HG03060 (cell line): ENCODE measurements at regions not wholly inside any gene's neighbourhood (a gene's known extent, or its start where the extent isn't known, plus 50 kb on each side); places are given as distances from the start of the nearest gene placed in this dataset.
"Not testable (repeated sequence)": the region's sequence is repeated elsewhere in the genome, so short reads cannot be mapped to it uniquely, and the experiment has no call there.

Experiments used
- ATAC-seq: cut with Tn5 transposase; IDR thresholded peaks from one replicate; pipeline ENCODE4 v1.9.1; 2021; ENCODE audit warnings: low read depth, moderate number of reproducible peaks; ENCODE audit not compliant: unreplicated experiment

DNA sequence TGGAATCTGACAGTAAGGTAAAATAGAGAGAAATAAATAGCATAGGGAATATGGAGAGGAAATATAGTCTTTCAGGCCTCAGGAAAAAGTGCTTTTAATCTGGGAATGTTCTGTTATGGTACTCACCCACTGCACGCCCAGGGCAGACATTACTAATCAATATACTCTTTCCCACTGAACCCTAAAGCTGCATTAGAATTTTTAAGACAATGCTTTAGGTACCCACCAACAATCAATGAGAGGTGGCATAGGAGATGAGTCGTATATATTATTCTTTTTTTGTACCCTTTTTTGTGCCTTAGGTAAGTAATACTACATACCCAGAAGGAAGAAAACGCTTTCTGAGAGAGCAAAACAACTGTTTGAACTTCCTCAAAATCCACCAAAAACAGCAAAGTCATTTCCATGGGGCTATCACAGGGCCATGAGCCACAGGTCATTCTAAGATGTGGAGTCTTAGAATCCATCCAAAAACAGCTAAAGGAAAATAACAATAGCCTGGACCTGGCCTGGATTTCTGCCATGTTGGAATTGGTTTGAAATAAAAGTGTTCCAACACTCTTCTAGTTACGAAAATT, 542.1 kb downstream of the XYLT1 start:
- no peak for ATAC-seq

DNA sequence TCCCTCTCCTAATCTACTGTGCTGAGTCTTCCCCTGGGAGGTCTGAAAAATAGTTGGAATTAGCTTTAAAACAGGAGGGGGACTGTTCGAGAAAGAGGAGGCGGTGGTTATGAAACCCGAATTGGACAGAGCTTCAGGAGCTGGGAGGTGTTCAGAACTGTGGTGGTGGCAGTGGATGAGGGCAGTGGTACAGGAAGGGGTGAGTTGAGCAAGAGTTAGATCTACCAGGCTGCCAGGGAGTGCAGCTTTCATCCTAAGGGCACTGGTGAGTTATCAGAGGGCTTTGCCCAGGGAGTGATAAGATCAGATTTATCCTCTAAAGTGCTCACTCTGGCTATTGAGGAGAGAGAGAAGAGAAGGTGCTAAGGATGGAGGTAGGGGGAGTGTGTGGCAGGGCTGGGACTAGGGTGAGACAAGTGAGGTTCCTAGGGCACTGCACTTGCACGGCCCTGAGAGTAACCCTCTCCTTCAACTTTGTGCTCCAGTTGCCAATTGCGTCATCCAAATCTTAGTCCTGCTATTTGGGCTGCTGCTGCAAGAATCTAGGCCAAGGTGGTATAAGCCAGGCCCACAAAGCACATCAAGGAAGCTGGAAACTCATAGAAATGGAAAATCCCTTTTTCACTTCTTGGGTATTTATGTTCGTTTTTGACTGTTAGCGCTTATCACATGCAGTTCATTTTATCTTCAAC, 540.3 kb downstream of the XYLT1 start:
- no peak for ATAC-seq

DNA sequence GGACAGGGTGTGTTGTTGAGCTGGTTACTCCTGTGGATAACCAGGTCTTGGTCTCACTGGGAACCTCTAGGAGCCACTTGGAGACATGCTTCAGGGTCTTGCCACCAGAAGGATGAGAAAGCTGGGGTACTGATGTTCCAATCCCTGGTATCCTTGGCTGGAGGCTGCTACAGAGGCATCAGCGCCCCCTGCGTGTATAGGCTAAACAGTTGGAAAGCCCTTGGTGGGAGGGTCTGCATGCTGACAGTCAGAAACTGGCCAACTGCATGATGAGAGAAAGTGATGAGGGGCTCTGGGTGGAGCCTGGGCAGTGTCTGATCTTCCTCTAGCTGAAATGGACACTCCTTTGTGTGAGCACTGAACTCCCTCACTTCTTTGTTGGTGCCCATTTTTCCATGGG, 536.9 kb downstream of the XYLT1 start:
- ATAC-seq: no peak

DNA sequence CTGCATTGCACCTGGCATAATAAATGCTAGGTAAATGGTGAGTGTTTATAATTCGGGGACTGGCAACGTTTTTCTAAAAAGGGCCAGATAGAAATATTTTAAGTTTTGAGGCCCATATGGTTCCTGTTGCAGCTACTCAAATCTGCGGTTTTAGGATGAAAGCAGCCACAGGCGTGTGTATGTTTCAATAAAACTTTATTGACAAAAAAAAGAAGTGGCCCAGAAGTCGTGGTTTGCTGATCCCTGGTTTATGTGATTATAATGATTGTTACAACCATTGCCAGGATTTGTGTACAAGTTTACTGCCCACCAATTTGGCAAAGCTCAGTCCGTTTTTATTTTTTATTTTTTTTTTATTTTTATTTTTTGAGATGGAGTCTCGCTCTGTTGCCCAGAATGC, 536.1 kb downstream of the XYLT1 start:
- no peak for ATAC-seq

DNA sequence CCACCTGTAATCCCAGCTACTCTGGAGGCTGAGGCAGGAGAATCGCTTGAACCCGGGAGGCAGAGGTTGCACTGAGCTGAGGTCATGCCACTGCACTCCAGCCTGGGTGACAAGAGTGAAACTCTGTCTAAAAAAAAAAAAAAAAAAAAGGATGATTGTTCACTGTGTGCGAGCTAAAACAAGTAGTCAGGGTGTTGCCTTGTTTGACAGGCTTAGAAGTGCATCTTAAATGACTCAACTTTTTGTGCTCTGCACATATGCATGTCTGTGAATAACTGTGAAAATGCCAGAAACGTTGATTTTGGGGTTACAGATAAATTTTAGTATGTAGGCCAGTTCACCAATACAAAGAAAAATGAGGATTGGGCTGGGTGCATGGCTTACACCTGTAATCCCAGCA, 534.9 kb downstream of the XYLT1 start:
- ATAC-seq: not testable (repeated sequence)

DNA sequence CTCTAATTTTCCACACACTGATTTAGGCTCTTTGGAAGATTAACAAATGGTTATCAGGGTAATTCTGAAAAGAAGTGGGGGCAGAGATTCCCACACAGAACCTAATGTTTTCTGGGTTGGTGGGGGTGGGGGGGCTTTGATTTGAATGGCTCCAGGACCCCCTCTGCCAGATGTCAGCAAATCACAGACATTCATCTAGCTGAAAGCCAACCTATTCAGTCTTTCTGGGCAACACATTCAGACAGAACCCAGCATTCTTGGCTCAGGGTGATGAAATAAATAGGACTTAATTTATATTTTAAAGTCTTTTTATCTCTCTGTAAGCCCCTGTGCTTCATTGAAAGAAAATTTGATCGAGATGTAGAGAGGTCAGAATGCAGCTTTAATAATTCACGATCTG, 533.2 kb downstream of the XYLT1 start:
- no peak for ATAC-seq

DNA sequence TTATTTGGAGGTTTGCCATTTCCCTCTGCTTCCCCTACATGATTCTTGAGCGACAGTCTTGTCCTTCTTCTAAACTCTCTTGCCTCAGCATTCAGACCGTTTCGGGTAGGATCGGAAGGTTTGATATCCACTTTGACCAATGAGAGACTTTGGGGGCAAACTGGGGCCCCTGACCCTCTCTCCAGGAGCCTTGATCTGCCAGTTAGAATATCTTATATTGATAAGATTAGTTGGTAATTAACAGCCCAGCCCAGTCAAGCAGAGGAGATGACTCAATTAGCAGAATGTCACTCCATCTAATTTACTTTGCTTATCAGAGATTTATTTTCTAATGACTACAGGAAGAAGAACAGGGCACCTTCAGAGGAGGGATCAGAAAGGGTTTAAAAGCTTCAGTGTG, 532.8 kb downstream of the XYLT1 start:
- ATAC-seq: no peak

DNA sequence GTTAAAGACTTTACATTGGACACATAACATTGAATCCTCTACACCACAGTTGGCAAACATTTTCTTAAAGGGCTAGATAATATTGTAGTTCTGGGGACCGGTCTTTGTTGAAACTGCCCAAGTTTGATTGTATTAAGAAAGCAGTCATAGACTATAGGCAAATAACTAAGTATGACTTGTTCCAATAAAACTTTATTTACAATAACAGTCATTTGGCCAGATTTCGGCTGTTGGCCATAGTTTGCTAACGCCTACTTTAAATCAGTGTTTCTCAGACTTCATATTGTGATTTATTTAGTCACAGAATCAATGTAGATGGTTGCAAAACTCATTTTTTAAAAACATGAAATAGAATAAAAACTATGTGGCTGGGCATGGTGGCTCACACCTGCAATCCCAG, 531.8 kb downstream of the XYLT1 start:
- no peak for ATAC-seq

DNA sequence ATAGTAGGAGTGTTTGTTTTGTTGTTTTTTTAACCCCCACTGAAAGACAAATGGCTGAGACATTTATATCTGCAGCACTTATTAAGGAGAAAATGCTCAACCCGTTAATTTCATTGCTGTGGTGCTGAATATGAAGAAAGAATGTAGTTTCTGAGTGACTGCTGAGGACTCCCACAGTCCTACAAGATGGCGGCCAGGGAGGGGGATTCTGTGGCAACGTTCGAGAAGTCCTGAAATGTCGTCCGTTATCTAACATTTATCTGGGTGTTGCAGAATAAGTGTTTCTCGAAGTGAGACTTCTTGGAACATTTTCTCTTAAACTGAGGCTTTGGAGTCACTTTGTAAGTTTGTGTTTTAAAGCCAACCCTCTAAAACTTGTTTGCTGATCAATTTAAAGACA, 530.4 kb downstream of the XYLT1 start:
- ATAC-seq: no peak

DNA sequence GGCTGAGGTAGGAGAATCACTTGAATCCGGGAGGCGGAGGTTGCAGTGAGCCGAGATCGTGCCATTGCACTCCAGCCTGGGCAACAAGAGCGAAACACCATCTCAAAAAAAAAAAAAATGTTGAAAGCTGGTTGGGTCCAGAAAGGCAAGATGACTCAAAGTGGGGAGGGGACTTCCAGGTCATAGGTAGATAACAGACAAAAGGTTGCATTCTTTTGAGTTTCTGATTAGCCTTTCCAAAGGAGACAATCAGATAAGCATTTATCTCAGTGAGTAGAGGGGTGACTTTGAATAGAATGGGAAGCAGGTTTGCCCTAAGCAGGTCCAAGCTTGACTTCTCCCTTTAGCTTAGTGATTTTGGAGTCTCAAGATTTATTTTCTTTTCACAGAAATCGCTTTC, 527.9 kb downstream of the XYLT1 start:
- ATAC-seq: not testable (repeated sequence)

DNA sequence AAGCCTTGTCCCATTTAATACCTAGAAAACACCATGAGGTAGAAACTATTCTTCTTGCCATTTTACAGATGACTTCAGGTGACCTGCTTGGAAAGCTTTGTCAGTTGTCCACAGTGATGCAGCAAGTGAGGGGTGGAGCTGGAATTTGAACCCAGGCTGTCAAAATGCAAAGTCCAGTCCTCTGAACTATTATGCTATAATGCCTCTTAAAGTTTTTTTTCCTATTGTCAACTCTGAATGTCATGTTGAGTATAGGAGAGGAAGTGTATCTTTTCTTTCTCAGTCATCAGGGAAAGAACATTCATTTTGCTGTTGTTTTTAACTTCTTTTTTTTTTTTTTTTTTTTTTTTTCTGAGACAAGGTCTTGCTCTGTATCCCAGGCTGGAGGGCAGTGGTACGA, 525.6 kb downstream of the XYLT1 start:
- ATAC-seq: no peak

DNA sequence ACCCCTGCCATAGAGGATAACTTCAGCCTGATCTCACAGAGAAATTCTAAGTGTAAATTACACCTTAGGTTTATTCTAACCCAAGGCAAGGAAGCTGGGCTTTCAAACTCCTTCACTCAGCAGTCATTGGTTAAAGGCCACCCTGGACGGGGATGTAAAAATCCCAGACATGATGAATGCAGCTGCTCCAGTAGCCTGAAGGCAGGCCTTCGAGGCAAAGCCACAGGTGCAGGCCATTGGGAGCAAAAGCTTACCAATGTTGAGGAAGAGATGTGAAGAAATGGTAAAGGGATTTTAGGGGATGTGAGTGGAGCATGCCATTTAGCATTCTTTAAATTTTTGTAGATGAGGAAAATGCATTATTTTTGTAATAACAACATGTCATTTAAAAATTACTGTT, 514.4 kb downstream of the XYLT1 start:
- no peak for ATAC-seq

DNA sequence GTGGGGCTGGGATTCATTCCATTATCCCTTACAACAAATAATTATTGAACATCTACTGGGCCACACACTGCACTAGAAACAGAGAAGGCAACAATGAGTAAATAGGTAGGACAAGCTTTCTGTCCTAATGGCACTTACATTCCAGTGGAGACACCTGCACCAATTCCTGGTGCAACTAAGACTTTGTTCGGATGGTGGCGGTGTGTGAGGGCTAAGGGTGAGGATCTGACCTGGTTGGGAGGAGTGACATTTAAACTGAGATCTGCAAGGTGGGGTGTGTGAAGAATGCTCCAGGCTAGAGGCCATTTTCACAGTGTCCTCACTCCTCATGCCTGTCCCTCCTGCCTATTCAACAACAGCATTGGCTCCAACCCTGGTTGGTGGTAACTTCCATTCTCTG, 510.0 kb downstream of the XYLT1 start:
- no peak for ATAC-seq

DNA sequence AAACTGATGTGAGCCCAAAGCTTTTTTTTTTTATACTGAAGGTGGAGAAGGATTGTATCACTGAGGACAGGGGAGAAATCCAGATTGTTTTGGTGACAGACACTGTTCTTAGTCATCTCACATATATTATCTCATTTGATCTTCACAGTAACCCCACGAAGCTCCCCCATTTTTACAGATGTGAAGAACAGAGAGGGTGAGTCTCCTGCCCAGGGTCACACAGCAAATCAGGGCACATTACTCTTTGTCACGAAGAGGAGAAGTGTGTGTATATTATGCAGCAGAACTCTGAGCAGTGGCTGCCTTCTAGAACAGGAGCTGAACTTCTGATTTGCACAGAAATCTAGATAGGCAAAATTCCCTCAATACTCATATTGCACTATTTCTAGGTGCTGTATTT, 504.3 kb downstream of the XYLT1 start:
- ATAC-seq: no peak

DNA sequence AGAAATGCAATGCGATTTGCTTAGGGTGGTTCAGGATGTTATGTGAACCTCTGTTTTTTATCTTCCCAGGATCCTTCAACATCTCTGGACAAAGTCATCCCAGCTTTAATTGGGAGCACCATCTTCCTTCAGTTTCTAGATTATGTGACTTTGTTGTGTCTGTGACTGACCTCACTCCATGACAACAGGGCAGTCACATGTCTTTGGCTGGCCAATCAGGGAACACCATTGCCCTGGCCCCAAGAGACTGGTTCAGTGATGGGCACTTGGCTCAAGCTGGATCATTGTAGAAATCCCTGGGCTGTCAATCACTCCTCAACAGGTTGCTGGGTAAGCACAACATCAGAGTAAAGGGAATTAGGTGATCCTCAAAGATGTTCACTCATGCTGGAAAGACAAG, 499.7 kb downstream of the XYLT1 start:
- no peak for ATAC-seq

DNA sequence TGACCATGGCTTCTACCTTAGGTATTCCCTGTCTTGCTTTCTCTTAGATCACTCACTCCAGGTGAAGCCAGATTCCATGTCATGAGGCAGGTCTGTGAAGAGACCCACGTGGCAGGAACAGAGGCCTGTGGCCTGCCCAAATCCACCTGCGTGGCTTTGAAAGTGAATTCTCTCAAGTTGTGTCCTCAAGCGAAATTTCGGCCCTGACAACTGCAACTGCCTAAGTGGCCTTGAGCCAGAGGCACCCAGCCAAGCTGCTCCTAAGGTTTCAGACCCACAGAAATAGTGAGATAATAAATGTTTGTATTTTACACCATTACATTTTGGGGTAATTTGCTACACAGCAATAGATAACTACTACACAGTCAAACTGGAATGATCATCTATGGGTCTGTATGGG, 497.9 kb downstream of the XYLT1 start:
- no peak for ATAC-seq

DNA sequence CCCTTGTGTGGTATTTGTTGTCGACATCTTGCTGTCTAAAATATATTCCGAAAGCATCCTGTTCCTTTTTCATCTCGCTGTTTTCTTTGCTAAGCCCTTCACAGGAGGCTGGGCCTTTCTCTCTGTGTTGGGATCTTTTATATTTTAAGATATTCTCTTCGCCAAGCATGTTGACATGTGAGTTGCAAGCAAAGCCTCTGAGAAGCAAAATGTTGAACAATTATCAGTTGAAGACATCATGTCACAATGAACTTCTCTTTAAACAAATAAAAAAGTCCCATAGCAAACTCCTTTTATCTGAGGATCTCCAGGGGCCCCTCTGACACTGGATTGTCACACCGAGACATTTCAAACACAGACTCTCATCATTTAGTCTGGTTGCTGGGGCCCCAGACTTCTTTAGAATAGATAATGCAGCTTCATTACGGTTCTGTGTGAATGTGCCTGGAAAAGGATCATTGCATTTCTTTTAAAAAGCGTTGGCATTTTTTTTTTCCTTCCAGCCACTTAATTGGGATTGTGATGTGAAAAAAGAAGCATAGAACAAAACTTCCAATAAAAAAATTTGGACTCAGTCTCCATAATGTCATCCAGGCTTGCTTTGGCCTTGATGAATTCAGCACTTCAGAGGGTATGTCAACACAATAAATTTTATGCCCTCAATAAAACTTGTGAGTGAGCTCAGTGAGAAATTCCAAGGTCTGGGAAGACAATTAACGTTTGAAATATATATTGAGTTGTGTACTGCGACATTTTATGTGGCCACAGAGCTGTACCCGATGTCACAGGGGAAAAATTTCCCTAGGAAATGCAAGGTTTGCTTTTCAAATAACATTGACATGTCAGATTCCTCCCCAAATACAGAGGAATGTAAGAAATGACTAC, 496.8 kb downstream of the XYLT1 start:
- no peak for ATAC-seq

DNA sequence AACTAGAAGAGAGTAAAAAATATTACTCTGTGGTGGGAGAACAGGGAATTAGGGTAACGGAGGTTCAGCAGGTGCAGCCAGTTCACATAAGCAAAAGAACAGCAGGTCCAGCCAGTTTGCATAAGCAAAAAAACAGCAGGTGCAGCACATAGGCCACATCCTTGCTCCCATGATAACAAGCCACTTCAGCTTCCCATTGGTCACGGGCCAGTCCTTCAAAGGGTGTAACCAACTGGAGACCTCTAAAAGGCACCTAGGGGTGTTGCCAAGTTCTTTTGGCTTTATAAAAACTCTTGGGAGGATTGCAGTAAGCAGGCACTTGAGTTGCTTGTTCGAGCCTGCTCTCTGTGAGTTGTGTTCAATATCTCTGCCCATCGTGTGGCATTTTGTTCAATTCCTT, 488.1 kb downstream of the XYLT1 start:
- no peak for ATAC-seq

DNA sequence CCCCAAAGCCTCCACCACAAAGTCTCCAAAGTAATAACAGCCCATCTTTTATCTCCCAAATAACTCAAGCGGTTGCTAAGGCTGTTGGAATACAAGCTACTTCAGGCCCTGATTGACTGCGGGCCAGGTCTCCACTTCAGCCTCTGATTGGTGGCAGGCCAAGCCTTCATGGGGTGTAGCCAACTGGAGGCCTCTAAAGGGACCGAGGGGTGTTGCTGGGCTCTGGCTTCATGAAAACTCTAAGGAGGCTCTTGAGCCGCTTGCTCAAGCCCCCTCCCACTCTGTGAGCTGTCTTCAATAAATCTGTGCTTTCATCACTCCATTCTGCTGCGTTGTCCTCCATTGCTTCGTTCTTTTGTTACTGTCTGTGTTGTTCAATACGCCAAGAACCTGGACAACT, 487.2 kb downstream of the XYLT1 start:
- no peak for ATAC-seq

DNA sequence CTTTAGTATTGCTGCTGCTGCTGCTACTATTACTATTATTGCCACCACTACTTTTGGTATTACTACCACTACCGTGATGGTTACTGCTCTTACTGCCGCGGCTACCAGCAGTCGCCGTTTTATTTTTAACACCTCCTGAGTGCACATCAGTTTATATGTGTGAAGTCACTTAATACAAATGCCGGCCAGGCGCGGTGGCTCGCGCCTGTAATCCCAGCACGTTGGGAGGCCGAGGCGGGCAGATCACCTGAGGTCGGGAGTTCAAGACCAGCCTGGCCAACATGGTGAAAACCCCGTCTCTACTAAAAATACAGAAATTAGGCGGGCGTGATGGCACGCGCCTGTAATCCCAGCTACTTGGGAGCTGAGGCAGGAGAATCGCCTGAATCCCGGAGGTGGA, 486.7 kb downstream of the XYLT1 start:
- ATAC-seq: not testable (repeated sequence)

DNA sequence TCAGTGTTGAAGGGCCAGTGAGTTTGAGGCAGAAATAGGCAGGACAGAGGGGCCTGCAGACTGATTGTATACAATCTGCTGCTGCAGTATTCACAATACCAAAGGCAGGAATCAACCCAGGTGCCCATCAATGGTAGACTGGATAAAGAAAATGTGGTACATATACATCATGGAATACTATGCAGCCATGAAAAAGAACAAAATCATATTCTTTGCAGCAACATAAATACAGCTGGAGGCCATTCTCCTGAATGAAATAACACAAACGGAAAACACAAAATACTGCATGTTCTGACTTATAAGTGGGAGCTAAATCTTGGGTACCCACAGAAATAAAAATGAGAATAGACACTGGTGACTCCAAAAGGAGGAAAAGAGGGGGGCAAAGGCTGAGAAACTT, 485.1 kb downstream of the XYLT1 start:
- ATAC-seq: no peak

DNA sequence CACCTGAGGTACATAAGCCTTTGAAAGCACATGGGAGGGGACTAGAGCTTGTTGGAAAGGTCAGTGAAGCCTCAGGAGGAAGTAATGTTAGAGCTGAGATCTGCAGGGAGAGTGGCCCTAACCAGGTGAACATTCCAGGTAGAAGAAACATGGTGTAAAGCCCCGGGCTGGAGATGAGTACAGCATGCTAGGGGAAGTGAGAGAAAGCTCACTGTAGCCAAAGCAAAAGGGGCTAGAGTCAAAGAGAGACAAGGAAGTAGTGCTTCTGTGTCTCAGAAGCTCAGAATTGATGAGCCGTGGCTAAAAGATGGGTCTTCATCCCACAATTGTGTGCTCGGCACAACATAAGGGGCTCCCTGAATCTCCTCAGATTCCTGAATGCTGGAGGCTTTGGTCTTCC, 481.8 kb downstream of the XYLT1 start:
- no peak for ATAC-seq
